GM23338 (cell line): ENCODE measurements at regions not wholly inside any gene's neighbourhood (a gene's known extent, or its start where the extent isn't known, plus 50 kb on each side); places are given as distances from the start of the nearest gene placed in this dataset.

ENCODE experiments used
- CREB1 ChIP-seq: fragments of 250-450 bp; sonication (Bioruptor Pico); IDR thresholded peaks from 2 replicates; pipeline ENCODE4 v1.5.0; 2020; ENCODE audit warnings: low read depth, mild to moderate bottlenecking, moderate library complexity
- EZH2 ChIP-seq: fragments of 200-600 bp; sonication (generic); IDR thresholded peaks from one replicate; pipeline ENCODE4 v1.8.0; 2017; ENCODE audit warnings: antibody characterized with exemption, mild to moderate bottlenecking, low read depth; ENCODE audit not compliant: unreplicated experiment
- EZH2phosphoT487 ChIP-seq: fragments of 200-600 bp; sonication (generic); IDR thresholded peaks from one replicate; pipeline ENCODE4 v1.8.1; 2018; ENCODE audit warnings: antibody characterized with exemption; ENCODE audit not compliant: unreplicated experiment
- POLR2AphosphoS5 ChIP-seq: IDR thresholded peaks from 2 replicates; pipeline ENCODE4 v1.6.1; 2016; ENCODE audit warnings: antibody characterized with exemption, low read depth
- REST ChIP-seq: IDR thresholded peaks from one replicate; pipeline ENCODE4 v1.6.1; 2018; ENCODE audit warnings: antibody characterized with exemption; ENCODE audit not compliant: unreplicated experiment
- ZNF331 ChIP-seq: fragments of 250-450 bp; sonication (Bioruptor Pico); IDR thresholded peaks from 2 replicates; pipeline ENCODE4 v1.5.0; 2020; ENCODE audit warnings: low read depth, mild to moderate bottlenecking, moderate library complexity
- TF ChIP-seq, protein P1 (sequence below), 2 experiments: fragments of 200-600 bp in 1 of 2; sonication (generic) in 1 of 2; conservative IDR thresholded peaks; 2 replicates each; pipeline versions ENCODE4 v1.5.1 to v1.6.1; 2016 to 2017; ENCODE audit warnings: antibody characterized with exemption in 2 of 2, low read depth in 2 of 2, mild to moderate bottlenecking in 2 of 2, moderate library complexity in 1 of 2
- TF ChIP-seq, protein P2 (sequence below): fragments of 250-450 bp; sonication (Bioruptor Pico); IDR thresholded peaks from 2 replicates; pipeline ENCODE4 v1.5.0; 2020; ENCODE audit warnings: mild to moderate bottlenecking, moderate library complexity

- TF ChIP-seq EZH2 (no peak), REST (no peak), POLR2AphosphoS5 (no peak), EZH2phosphoT487 (no peak), CREB1 (no peak), ZNF331 (CRISPR knock-in tag) (no peak)
- TF ChIP-seq, protein P1, sequence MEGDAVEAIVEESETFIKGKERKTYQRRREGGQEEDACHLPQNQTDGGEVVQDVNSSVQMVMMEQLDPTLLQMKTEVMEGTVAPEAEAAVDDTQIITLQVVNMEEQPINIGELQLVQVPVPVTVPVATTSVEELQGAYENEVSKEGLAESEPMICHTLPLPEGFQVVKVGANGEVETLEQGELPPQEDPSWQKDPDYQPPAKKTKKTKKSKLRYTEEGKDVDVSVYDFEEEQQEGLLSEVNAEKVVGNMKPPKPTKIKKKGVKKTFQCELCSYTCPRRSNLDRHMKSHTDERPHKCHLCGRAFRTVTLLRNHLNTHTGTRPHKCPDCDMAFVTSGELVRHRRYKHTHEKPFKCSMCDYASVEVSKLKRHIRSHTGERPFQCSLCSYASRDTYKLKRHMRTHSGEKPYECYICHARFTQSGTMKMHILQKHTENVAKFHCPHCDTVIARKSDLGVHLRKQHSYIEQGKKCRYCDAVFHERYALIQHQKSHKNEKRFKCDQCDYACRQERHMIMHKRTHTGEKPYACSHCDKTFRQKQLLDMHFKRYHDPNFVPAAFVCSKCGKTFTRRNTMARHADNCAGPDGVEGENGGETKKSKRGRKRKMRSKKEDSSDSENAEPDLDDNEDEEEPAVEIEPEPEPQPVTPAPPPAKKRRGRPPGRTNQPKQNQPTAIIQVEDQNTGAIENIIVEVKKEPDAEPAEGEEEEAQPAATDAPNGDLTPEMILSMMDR (conservative IDR thresholded peaks at IDR 0.05; ENCODE audit: low read depth in 2 of 2): no peak
- TF ChIP-seq, protein P2, sequence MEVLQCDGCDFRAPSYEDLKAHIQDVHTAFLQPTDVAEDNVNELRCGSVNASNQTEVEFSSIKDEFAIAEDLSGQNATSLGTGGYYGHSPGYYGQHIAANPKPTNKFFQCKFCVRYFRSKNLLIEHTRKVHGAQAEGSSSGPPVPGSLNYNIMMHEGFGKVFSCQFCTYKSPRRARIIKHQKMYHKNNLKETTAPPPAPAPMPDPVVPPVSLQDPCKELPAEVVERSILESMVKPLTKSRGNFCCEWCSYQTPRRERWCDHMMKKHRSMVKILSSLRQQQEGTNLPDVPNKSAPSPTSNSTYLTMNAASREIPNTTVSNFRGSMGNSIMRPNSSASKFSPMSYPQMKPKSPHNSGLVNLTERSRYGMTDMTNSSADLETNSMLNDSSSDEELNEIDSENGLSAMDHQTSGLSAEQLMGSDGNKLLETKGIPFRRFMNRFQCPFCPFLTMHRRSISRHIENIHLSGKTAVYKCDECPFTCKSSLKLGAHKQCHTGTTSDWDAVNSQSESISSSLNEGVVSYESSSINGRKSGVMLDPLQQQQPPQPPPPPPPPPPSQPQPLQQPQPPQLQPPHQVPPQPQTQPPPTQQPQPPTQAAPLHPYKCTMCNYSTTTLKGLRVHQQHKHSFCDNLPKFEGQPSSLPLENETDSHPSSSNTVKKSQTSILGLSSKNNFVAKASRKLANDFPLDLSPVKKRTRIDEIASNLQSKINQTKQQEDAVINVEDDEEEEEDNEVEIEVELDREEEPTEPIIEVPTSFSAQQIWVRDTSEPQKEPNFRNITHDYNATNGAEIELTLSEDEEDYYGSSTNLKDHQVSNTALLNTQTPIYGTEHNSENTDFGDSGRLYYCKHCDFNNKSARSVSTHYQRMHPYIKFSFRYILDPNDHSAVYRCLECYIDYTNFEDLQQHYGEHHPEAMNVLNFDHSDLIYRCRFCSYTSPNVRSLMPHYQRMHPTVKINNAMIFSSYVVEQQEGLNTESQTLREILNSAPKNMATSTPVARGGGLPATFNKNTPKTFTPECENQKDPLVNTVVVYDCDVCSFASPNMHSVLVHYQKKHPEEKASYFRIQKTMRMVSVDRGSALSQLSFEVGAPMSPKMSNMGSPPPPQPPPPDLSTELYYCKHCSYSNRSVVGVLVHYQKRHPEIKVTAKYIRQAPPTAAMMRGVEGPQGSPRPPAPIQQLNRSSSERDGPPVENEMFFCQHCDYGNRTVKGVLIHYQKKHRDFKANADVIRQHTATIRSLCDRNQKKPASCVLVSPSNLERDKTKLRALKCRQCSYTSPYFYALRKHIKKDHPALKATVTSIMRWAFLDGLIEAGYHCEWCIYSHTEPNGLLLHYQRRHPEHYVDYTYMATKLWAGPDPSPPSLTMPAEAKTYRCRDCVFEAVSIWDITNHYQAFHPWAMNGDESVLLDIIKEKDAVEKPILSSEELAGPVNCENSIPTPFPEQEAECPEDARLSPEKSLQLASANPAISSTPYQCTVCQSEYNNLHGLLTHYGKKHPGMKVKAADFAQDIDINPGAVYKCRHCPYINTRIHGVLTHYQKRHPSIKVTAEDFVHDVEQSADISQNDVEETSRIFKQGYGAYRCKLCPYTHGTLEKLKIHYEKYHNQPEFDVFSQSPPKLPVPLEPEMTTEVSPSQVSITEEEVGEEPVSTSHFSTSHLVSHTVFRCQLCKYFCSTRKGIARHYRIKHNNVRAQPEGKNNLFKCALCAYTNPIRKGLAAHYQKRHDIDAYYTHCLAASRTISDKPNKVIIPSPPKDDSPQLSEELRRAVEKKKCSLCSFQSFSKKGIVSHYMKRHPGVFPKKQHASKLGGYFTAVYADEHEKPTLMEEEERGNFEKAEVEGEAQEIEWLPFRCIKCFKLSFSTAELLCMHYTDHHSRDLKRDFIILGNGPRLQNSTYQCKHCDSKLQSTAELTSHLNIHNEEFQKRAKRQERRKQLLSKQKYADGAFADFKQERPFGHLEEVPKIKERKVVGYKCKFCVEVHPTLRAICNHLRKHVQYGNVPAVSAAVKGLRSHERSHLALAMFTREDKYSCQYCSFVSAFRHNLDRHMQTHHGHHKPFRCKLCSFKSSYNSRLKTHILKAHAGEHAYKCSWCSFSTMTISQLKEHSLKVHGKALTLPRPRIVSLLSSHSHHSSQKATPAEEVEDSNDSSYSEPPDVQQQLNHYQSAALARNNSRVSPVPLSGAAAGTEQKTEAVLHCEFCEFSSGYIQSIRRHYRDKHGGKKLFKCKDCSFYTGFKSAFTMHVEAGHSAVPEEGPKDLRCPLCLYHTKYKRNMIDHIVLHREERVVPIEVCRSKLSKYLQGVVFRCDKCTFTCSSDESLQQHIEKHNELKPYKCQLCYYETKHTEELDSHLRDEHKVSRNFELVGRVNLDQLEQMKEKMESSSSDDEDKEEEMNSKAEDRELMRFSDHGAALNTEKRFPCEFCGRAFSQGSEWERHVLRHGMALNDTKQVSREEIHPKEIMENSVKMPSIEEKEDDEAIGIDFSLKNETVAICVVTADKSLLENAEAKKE (CRISPR knock-in tag): no peak
Measured at GRCh38 chr10:131469551-131469950, 158.0 kb upstream of the TCERG1L start.
